H9 (cell line): ENCODE measurements at regions not wholly inside any gene's neighbourhood (a gene's known extent, or its start where the extent isn't known, plus 50 kb on each side); places are given as distances from the start of the nearest gene placed in this dataset.
"Not testable (repeated sequence)": the region's sequence is repeated elsewhere in the genome, so short reads cannot be mapped to it uniquely, and the experiment has no call there.

Experiments used
- DNase-seq: peaks from one replicate; pipeline ENCODE4 v3.0.0-alpha.2; 2017
- H2AFZ ChIP-seq: one replicate; pipeline ENCODE4 v1.6.1; 2013; ENCODE audit warnings: mild to moderate bottlenecking, low read length, control low read depth, moderate library complexity
- H2AK5ac ChIP-seq: 2 replicates; pipeline ENCODE4 v1.6.1; 2013; ENCODE audit warnings: low read length, control low read depth, mixed read lengths; ENCODE audit not compliant: insufficient read length
- H2BK120ac ChIP-seq: one replicate; pipeline ENCODE4 v1.6.1; 2013; ENCODE audit warnings: low read depth, mild to moderate bottlenecking, low read length, control low read depth, inconsistent platforms; ENCODE audit not compliant: poor library complexity, severe bottlenecking
- H2BK12ac ChIP-seq: 2 replicates; pipeline ENCODE4 v1.6.1; 2013; ENCODE audit warnings: low read length, control low read depth, mixed read lengths, low read depth; ENCODE audit not compliant: insufficient read length
- H2BK15ac ChIP-seq: 2 replicates; pipeline ENCODE4 v1.6.1; 2013; ENCODE audit warnings: low read depth, low read length, control low read depth
- H2BK20ac ChIP-seq: one replicate; pipeline ENCODE4 v1.6.1; 2013; ENCODE audit warnings: low read depth, mild to moderate bottlenecking, low read length, control low read depth, inconsistent platforms; ENCODE audit not compliant: poor library complexity, severe bottlenecking
- H2BK5ac ChIP-seq: 2 replicates; pipeline ENCODE4 v1.6.1; 2013; ENCODE audit warnings: low read length, control low read depth, mixed read lengths; ENCODE audit not compliant: insufficient read length
- H3K14ac ChIP-seq: 2 replicates; pipeline ENCODE4 v1.6.1; 2013; ENCODE audit warnings: low read length, control low read depth; ENCODE audit not compliant: insufficient read depth
- H3K18ac ChIP-seq: 2 replicates; pipeline ENCODE4 v1.6.1; 2013; ENCODE audit warnings: low read depth, mild to moderate bottlenecking, mixed read lengths, low read length, control low read depth; ENCODE audit not compliant: insufficient read length
- H3K23ac ChIP-seq: 2 replicates; pipeline ENCODE4 v1.6.1; 2013; ENCODE audit warnings: low read length, control low read depth, mixed read lengths, low read depth; ENCODE audit not compliant: insufficient read length
- H3K23me2 ChIP-seq: 2 replicates; pipeline ENCODE4 v1.6.1; 2013; ENCODE audit warnings: low read depth, mild to moderate bottlenecking, mixed read lengths, low read length, control low read depth; ENCODE audit not compliant: insufficient read length, poor library complexity, severe bottlenecking
- H3K27ac ChIP-seq: 2 replicates; pipeline ENCODE4 v1.5.1; 2013; ENCODE audit warnings: low read length, control low read depth, mixed read lengths, low read depth; ENCODE audit not compliant: insufficient read length
- H3K27me3 ChIP-seq: 2 replicates; pipeline ENCODE4 v1.6.1; 2013; ENCODE audit warnings: low read length, control low read depth, inconsistent platforms; ENCODE audit not compliant: insufficient read depth
- H3K4ac ChIP-seq: 2 replicates; pipeline ENCODE4 v1.6.1; 2013; ENCODE audit warnings: low read depth, mild to moderate bottlenecking, control low read depth, inconsistent platforms, low read length, moderate library complexity
- H3K4me1 ChIP-seq: 2 replicates; pipeline ENCODE4 v1.6.1; 2013; ENCODE audit warnings: low read length, control low read depth, inconsistent platforms; ENCODE audit not compliant: insufficient read depth
- H3K4me2 ChIP-seq: 2 replicates; pipeline ENCODE4 v1.6.1; 2013; ENCODE audit warnings: low read length, control low read depth, mixed read lengths; ENCODE audit not compliant: insufficient read length, insufficient read depth
- H3K56ac ChIP-seq: 2 replicates; pipeline ENCODE4 v1.6.1; 2013; ENCODE audit warnings: low read depth, mild to moderate bottlenecking, mixed read lengths, low read length, control low read depth; ENCODE audit not compliant: insufficient read length
- H3K79me1 ChIP-seq: 2 replicates; pipeline ENCODE4 v1.6.1; 2013; ENCODE audit warnings: low read depth, mild to moderate bottlenecking, moderate library complexity, low read length, control low read depth, inconsistent platforms; ENCODE audit not compliant: insufficient read depth, poor library complexity, severe bottlenecking
- H3K79me2 ChIP-seq: 2 replicates; pipeline ENCODE4 v1.6.1; 2013; ENCODE audit warnings: low read length, control low read depth, inconsistent platforms; ENCODE audit not compliant: insufficient read depth
- H3K9ac ChIP-seq: 2 replicates; pipeline ENCODE4 v1.6.1; 2013; ENCODE audit warnings: low read length, control low read depth, mixed read lengths; ENCODE audit not compliant: insufficient read length; ENCODE audit errors: extremely low read depth
- H3K9me3 ChIP-seq: one replicate; pipeline ENCODE4 v1.6.1; 2013; ENCODE audit warnings: low read depth, low read length, inconsistent platforms; ENCODE audit not compliant: control insufficient read depth
- H3T11ph ChIP-seq: one replicate; pipeline ENCODE4 v1.6.1; 2013; ENCODE audit warnings: mild to moderate bottlenecking, low read length, control low read depth, inconsistent platforms
- H4K20me1 ChIP-seq: one replicate; pipeline ENCODE4 v1.6.1; 2013; ENCODE audit not compliant: control insufficient read depth, insufficient read length, insufficient read depth
- H4K5ac ChIP-seq: 2 replicates; pipeline ENCODE4 v1.6.1; 2013; ENCODE audit warnings: low read depth, mild to moderate bottlenecking, mixed read lengths, low read length, control low read depth; ENCODE audit not compliant: insufficient read length
- H4K8ac ChIP-seq: replicated peaks from 2 replicates; pipeline ENCODE4 v1.6.1; 2013; ENCODE audit warnings: low read length, control low read depth, mixed read lengths, low read depth; ENCODE audit not compliant: insufficient read length
- H4K91ac ChIP-seq: 2 replicates; pipeline ENCODE4 v1.6.1; 2013; ENCODE audit warnings: low read depth, mild to moderate bottlenecking, moderate library complexity, mixed read lengths, low read length, control low read depth; ENCODE audit not compliant: insufficient read length
- H3K27ac Mint-ChIP-seq, 3 experiments: 2 replicates in 2 of 3; 3 replicates in 1 of 3; pipeline ENCODE4 v1.8.0; 2020 to 2021; ENCODE audit warnings: mixed read lengths in 3 of 3, mild to moderate bottlenecking in 1 of 3, moderate library complexity in 1 of 3
- H3K27me3 Mint-ChIP-seq: 2 replicates; pipeline ENCODE4 v1.8.0; 2021; ENCODE audit warnings: low read depth, mild to moderate bottlenecking, moderate library complexity, mixed read lengths
- H3K36me3 Mint-ChIP-seq, 3 experiments: 2 replicates in 2 of 3; 3 replicates in 1 of 3; pipeline ENCODE4 v1.8.0; 2020 to 2021; ENCODE audit warnings: low read depth in 3 of 3, mixed read lengths in 3 of 3; ENCODE audit not compliant: insufficient read depth in 1 of 3
- H3K4me1 Mint-ChIP-seq, 2 experiments: 2 replicates each; pipeline ENCODE4 v1.8.0; 2020; ENCODE audit warnings: mixed read lengths in 2 of 2
- H3K4me3 Mint-ChIP-seq, 2 experiments: 2 replicates in 1 of 2; 3 replicates in 1 of 2; pipeline ENCODE4 v1.8.0; 2020 to 2021; ENCODE audit warnings: mild to moderate bottlenecking in 2 of 2, mixed read lengths in 2 of 2, moderate library complexity in 1 of 2
- H3K9me3 Mint-ChIP-seq, 2 experiments: 2 replicates in 1 of 2; 3 replicates in 1 of 2; pipeline ENCODE4 v1.8.0; 2020; ENCODE audit warnings: mild to moderate bottlenecking in 2 of 2, mixed read lengths in 2 of 2, moderate library complexity in 1 of 2
- WGBS: extraction: QIAGEN DNeasy Blood & Tissue Kit; methylation state at CpG from one replicate; pipeline ENCODE4 v1.1.7; 2013; ENCODE audit warnings: missing lambda C conversion rate, low lambda C conversion rate, mixed read lengths; ENCODE audit not compliant: insufficient read length; ENCODE audit errors: extremely low coverage; 5-methylcytosine and 5-hydroxymethylcytosine counted together

DNA sequence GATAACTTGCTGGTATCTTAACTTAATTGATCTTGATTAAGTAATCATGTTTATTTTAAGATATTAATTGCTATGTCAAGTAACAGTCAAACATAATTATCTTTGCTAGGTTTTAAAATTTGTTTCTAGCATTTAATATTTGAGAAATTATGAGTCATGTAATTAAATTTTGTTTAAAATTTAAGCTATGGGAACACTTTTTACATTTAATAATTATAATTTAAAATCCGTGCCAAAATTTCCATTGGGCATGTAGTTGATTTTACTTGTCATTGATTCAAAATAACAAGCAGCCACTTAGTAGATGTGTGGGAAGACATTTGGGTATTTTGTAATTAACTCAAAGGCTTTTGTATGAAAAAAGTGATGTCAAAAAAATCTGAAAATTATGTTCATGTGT is 779.6 kb downstream of the PCDH11X start:
- H3K79me1 ChIP-seq, H3K23ac ChIP-seq, H3K23me2 ChIP-seq, H3K4me2 ChIP-seq, H2BK5ac ChIP-seq, H2BK15ac ChIP-seq, H3K4me1 Mint-ChIP-seq, H3K18ac ChIP-seq, H3K4ac ChIP-seq, H2AFZ ChIP-seq, H3K27ac Mint-ChIP-seq, H3K9me3 ChIP-seq, H4K5ac ChIP-seq, H2BK20ac ChIP-seq, DNase-seq, H4K8ac ChIP-seq, H3T11ph ChIP-seq, H3K56ac ChIP-seq, H3K27me3 Mint-ChIP-seq, H2BK120ac ChIP-seq, H3K79me2 ChIP-seq, H4K91ac ChIP-seq, H2AK5ac ChIP-seq, H2BK12ac ChIP-seq, H3K9ac ChIP-seq, H3K4me1 ChIP-seq, H3K27me3 ChIP-seq, H3K27ac ChIP-seq, H3K14ac ChIP-seq, H3K4me3 Mint-ChIP-seq, H4K20me1 ChIP-seq: not testable (repeated sequence)
- Mint-ChIP-seq H3K36me3 (peaks cover 9 to 17% (median 9%) of the 10 kb centered on the region in 3 experiments), H3K9me3 (peaks cover 13 to 18% of the 10 kb centered on the region in 2 experiments; a peak in 4 of 5 replicates)
- no CpG with 5 or more reads among the region's 1 CpG for WGBS

DNA sequence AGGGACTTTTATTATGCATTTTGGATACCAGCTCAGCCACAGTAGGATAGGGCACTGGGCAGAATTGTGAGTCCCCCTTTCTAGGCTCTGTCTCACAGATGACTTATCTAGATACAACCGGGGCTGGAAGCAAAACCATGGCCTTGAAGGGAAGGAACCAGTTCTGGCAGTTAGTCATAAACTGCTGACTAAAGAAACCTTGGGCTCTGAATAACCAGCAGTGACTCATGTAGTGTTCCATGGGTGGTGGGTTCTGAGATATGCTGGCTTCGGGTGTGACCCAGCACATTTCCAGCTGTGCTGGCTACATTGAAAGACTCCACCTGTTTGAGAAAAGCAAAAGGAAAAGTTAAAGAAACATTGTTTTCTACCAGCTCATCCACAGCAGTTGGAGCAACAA is 780.9 kb downstream of the PCDH11X start:
- H3K4me1 ChIP-seq, H2BK5ac ChIP-seq, H4K91ac ChIP-seq, H3K27ac Mint-ChIP-seq, H2BK120ac ChIP-seq, H2AK5ac ChIP-seq, H3K18ac ChIP-seq, H3K4ac ChIP-seq, H3K9ac ChIP-seq, H2AFZ ChIP-seq, H3K27me3 ChIP-seq, H3K9me3 ChIP-seq, H3T11ph ChIP-seq, H3K79me1 ChIP-seq, H3K4me1 Mint-ChIP-seq, H3K4me2 ChIP-seq, H4K20me1 ChIP-seq, H3K14ac ChIP-seq, H2BK12ac ChIP-seq, H3K23me2 ChIP-seq, H2BK15ac ChIP-seq, H3K4me3 Mint-ChIP-seq, H2BK20ac ChIP-seq, H3K79me2 ChIP-seq, H4K5ac ChIP-seq, H4K8ac ChIP-seq, H3K27ac ChIP-seq, H3K27me3 Mint-ChIP-seq, H3K56ac ChIP-seq, H3K23ac ChIP-seq, DNase-seq: not testable (repeated sequence)
- WGBS: no CpG with 5 or more reads among the region's 2 CpGs
- Mint-ChIP-seq H3K36me3 (peaks cover 9 to 17% (median 9%) of the 10 kb centered on the region in 3 experiments), H3K9me3 (peaks cover 13 to 20% of the 10 kb centered on the region in 2 experiments; a peak in 4 of 5 replicates)
